Fibroblast of pulmonary artery (primary cell): ENCODE measurements at regions not wholly inside any gene's neighbourhood (a gene's known extent, or its start where the extent isn't known, plus 50 kb on each side); places are given as distances from the start of the nearest gene placed in this dataset.
A peak's percentile ranks its signal among the peaks of the same experiment; 100 is the strongest.
"Not testable (repeated sequence)": the region's sequence is repeated elsewhere in the genome, so short reads cannot be mapped to it uniquely, and the experiment has no call there.

ENCODE experiments used
- DNase-seq: peaks from one replicate; pipeline ENCODE4 v3.0.0-alpha.2; 2010; ENCODE audit warnings: low read depth
- H3K4me3 ChIP-seq: replicated peaks from 2 replicates; pipeline ENCODE4 v1.5.1; 2011; ENCODE audit warnings: low read depth, mild to moderate bottlenecking, control low read depth, low read length, moderate library complexity
- TF ChIP-seq, protein P1 (sequence below): IDR thresholded peaks from 2 replicates; pipeline ENCODE4 v1.5.1; 2011; ENCODE audit warnings: mild to moderate bottlenecking, control low read depth, low read length, inconsistent platforms; ENCODE audit errors: missing control alignments

DNA sequence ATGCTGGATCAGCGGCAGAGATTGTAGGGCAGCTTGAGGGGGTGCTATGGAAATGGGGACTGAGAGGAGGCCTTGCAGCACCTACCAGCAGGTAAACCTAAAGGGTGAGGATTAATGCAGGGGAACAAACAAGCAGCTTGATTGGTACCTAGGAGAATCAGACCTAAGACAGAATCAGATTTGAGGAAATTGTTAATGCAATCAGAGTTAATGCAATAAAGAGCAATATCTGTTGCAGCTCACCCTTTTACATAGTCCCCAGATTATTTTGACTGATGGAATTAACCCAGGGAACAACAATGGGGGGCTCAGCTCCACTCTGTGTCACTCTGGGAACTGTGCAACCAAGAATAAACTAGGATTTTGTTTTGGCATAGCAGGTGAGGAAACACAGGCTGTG, 64.5 kb downstream of the ZC3H11B start:
- DNase-seq: no peak
- TF ChIP-seq, protein P1, sequence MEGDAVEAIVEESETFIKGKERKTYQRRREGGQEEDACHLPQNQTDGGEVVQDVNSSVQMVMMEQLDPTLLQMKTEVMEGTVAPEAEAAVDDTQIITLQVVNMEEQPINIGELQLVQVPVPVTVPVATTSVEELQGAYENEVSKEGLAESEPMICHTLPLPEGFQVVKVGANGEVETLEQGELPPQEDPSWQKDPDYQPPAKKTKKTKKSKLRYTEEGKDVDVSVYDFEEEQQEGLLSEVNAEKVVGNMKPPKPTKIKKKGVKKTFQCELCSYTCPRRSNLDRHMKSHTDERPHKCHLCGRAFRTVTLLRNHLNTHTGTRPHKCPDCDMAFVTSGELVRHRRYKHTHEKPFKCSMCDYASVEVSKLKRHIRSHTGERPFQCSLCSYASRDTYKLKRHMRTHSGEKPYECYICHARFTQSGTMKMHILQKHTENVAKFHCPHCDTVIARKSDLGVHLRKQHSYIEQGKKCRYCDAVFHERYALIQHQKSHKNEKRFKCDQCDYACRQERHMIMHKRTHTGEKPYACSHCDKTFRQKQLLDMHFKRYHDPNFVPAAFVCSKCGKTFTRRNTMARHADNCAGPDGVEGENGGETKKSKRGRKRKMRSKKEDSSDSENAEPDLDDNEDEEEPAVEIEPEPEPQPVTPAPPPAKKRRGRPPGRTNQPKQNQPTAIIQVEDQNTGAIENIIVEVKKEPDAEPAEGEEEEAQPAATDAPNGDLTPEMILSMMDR: no peak
- H3K4me3 ChIP-seq: no peak overlapping the region

- H3K4me3 ChIP-seq, DNase-seq: not testable (repeated sequence)
Observed at GRCh38 chr1:219545756-219546155, 67.1 kb downstream of the ZC3H11B start.

DNA sequence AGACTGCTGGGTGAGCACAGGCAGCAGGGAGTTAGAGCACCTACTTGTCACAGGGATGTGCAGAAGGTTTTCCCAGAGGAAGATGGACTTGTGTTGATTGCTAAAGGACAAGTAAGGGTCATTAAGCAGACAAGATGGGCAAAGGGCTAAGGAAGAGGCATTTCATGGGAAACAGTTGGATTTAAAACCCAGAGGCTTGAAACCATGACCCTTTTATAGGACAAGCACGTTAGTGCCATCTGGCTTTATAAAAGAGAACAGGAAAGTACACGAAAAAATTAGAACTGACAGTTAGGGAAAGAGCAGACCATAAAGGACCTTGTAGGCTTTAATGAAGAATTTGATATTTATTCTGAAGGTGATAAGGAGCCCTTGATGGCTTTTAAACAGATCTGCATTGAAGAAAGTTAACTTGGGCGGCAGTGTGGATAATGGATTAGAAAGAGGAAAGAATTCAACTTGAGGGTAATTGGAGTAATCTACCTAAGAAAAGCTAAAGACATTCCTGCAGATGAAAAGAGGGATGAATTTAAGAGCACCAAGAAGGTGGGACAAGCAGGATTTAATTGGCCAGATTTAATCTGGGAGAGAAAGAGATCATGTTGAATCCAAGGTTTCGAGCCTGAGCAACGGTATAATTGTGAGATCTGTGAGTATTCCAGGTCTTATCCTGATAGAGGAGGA, 68.6 kb downstream of the ZC3H11B start:
- DNase-seq: peak; percentile 41
- H3K4me3 ChIP-seq: no peak overlapping the region
- TF ChIP-seq, protein P1: peak; percentile 21

GRCh38 chr1:219542828-219543518, 69.9 kb downstream of the ZC3H11B start:
- TF ChIP-seq, protein P1: no peak
- DNase-seq: peak; percentile 91
- H3K4me3 ChIP-seq: no peak overlapping the region

DNA sequence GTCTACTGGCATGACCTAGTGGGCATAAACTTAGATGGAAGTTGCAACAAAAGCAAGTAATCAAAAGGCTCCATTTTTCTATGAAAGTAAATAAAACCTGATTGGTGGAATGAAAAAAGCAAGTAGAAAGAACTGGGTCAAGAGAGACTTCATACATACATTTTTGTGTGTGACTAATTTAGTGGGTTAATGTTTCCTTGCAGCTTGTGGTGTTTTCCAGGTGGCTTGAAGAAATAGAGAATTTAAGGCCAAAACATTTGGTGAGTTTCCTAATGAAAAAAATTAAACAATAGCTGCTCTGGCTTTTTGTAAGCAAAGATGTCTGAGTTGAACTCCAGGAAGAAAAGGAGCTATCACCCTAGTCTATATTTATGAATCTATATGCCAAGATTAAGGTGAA, 71.0 kb downstream of the ZC3H11B start:
- TF ChIP-seq, protein P1: no peak
- DNase-seq: no peak
- H3K4me3 ChIP-seq: no peak overlapping the region

DNA sequence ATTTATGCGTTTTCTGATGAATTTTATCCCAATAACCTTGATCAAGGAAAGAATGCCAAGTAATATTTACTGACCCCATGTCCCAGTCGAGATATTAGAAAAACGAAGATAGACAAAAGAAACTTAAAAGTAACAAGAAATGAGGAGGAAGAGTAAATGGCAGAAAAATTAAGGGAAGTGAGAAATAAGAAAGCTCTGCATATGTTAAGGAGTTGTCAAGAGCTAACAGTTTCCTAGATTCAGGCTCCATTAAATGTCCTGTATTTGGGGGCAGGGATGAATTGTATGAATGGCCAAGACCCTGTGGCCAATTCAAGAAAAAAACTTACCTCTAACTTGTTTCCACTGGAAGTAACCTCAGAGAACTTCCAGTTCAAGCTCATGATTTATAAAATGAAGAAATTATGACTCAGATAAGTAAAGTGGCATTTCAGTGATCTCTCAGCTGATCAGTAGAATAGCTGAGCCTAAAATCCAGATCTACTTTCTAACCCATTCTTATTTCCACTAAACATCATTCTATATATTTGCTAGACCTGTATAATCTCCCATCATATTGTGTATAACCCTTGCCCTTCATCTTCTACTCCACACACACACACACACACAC, 73.2 kb downstream of the ZC3H11B start:
- no peak overlapping the region for H3K4me3 ChIP-seq
- TF ChIP-seq, protein P1: no peak
- no peak for DNase-seq

DNA sequence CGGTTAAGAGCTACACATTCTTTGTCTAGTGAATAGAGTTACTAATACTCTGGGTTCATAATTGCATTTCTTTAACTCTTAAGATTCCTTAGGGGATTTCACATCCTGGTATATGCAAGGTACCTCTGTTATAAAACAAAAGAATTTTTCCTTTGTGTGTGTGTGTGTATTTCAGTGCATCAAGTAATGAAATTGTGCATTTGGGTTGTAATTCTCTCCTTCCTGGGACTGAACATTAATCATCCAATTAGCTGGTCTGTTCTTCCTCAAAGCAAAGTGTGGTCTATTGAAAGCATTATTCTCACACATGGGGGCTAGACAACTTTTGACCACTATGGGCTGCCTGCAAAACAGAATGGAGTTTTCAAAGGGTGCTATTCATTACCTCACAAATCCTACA, 74.0 kb downstream of the ZC3H11B start:
- TF ChIP-seq, protein P1: no peak
- DNase-seq: no peak
- H3K4me3 ChIP-seq: no peak overlapping the region
